AG09319 (cell line): ENCODE measurements at regions not wholly inside any gene's neighbourhood (a gene's known extent, or its start where the extent isn't known, plus 50 kb on each side); places are given as distances from the start of the nearest gene placed in this dataset.

Experiments
- DNase-seq: peaks from one replicate; pipeline ENCODE4 v3.0.0-alpha.2; 2010; ENCODE audit warnings: low read depth; ENCODE audit errors: extremely low read depth
- CTCF ChIP-seq: IDR thresholded peaks from 2 replicates; pipeline ENCODE4 v1.5.1; 2011; ENCODE audit warnings: low read depth, mild to moderate bottlenecking, inconsistent platforms, low read length, moderate library complexity

GRCh38 chr21:27681841-27682240 is 715.0 kb upstream of the ADAMTS5 start:
- TF ChIP-seq CTCF: no peak
- DNase-seq: no peak

- TF ChIP-seq CTCF: no peak
- peak; percentile 7 for DNase-seq
Observed at GRCh38 chr21:27681038-27681437, 714.1 kb upstream of the ADAMTS5 start.

- no peak for TF ChIP-seq CTCF
- no peak for DNase-seq
Observed at GRCh38 chr21:27680181-27680580, 713.3 kb upstream of the ADAMTS5 start.

GRCh38 chr21:27678511-27678910 is 711.6 kb upstream of the ADAMTS5 start:
- no peak for DNase-seq
- no peak for TF ChIP-seq CTCF

- TF ChIP-seq CTCF: no peak
- DNase-seq: no peak
Observed at GRCh38 chr21:27677546-27677945, 710.7 kb upstream of the ADAMTS5 start.

- no peak for TF ChIP-seq CTCF
- no peak for DNase-seq
Observed at GRCh38 chr21:27675306-27675705, 708.4 kb upstream of the ADAMTS5 start.

- no peak for TF ChIP-seq CTCF
- peak; percentile 69 for DNase-seq
Observed at GRCh38 chr21:27674041-27674615, 707.2 kb upstream of the ADAMTS5 start.
